Ascending aorta (tissue), 2 donors: ENCODE measurements at regions not wholly inside any gene's neighbourhood (a gene's known extent, or its start where the extent isn't known, plus 50 kb on each side); places are given as distances from the start of the nearest gene placed in this dataset.
A peak's percentile ranks its signal among the peaks of the same experiment; 100 is the strongest.

Source experiments
- DNase-seq, 2 donors: peaks; one replicate each; pipeline ENCODE4 v3.0.0-alpha.2; 2019; ENCODE audit warnings: low spot score in 2 of 2
- H3K27ac ChIP-seq, 2 donors: fragments of 200-600 bp; sonication (generic); one replicate each; pipeline ENCODE4 v1.5.1; 2016 to 2017; ENCODE audit warnings: mild to moderate bottlenecking in 1 of 2
- H3K27me3 ChIP-seq: fragments of 200-600 bp; sonication (generic); one replicate; pipeline ENCODE4 v1.5.1; 2017
- H3K36me3 ChIP-seq, 2 donors: fragments of 200-600 bp; sonication (generic); one replicate each; pipeline ENCODE4 v1.5.1; 2016
- H3K4me1 ChIP-seq, 2 donors: fragments of 200-600 bp; sonication (generic); one replicate each; pipeline ENCODE4 v1.5.1; 2016 to 2017; ENCODE audit warnings: mild to moderate bottlenecking in 1 of 2
- H3K4me3 ChIP-seq, 2 donors: fragments of 200-600 bp; sonication (generic); one replicate each; pipeline ENCODE4 v1.5.1; 2016 to 2017; ENCODE audit warnings: mild to moderate bottlenecking in 1 of 2
- H3K9me3 ChIP-seq, 2 donors: fragments of 200-600 bp; sonication (generic); one replicate each; pipeline ENCODE4 v1.5.1; 2016
- CTCF ChIP-seq, 3 experiments: fragments of 200-600 bp in 2 of 3; fragments of 450-650 bp in 1 of 3; sonication (generic) in 2 of 3; IDR thresholded peaks; one replicate each; pipeline ENCODE4 v1.5.1; 2016 to 2019; ENCODE audit warnings: antibody characterized with exemption in 3 of 3, mild to moderate bottlenecking in 1 of 3, moderate library complexity in 1 of 3
- intact Hi-C: fragments of 100-400 bp; cut with DNase I; formaldehyde crosslinking; loops from one replicate; pipeline ENCODE4 v1.15.1; 2023

GRCh38 chr2:173834141-173834540, 131.0 kb downstream of the SP3 start:
- Histone ChIP-seq H3K9me3 (no peaks in the 10 kb centered on the region), H3K27me3 (no peaks in the 10 kb centered on the region), H3K27ac (no peak overlapping the region), H3K4me3 (no peak overlapping the region), H3K36me3 (no peaks in the 10 kb centered on the region), H3K4me1 (peaks cover 0 to 12% of the 10 kb centered on the region in 2 donors)
- TF ChIP-seq CTCF (IDR thresholded peaks at IDR 0.05) = no peak
- intact Hi-C loops = no loop called here
- DNase-seq = no peak

DNA sequence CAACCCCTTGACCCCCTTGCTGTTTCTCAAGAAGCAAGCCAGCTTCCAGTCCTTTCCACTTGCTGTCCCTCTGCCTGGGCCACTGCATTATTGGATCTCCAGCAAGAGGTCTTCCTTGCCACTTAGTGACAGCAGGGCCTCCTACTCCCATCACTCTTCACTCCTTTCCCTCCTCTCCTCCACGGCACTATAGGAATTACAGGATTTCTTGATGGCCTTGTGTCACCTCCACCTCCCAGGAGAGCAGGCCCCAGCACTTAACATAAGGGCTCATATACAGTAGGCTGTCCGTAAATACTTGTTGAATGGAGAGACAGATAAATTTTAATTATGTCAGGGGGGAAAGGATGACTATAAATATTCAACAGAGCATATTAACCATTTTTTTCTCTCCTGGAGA, 129.4 kb downstream of the SP3 start:
- Histone ChIP-seq H3K4me1 (peaks cover 0 to 10% of the 10 kb centered on the region in 2 donors), H3K36me3 (no peaks in the 10 kb centered on the region), H3K4me3 (no peak overlapping the region), H3K27ac (no peak overlapping the region), H3K9me3 (no peaks in the 10 kb centered on the region), H3K27me3 (no peaks in the 10 kb centered on the region)
- no peak for DNase-seq
- TF ChIP-seq CTCF (IDR thresholded peaks at IDR 0.05) = no peak
- intact Hi-C loops = no loop called here

DNA sequence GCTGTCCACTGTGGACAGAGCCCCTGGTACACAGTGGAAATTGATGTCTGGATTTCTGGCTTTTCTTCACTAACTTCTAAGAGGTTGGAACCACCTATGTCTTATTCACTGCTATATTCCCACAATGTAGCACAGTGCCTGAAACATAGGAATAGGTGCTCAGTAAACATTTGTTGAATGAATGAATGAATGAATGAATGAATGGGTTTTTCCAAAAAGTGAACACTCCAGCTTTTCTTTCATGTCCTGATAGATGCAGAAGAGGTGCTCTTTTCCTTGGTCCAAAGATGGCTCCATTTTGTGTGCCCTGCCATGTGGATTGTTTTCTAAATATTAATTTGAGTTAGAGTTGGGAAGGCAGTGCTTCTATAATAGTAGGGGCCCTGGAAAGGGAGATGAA, 124.1 kb downstream of the SP3 start:
- H3K27ac ChIP-seq = no peak overlapping the region
- H3K9me3 ChIP-seq = no peaks in the 10 kb centered on the region
- no peaks in the 10 kb centered on the region for H3K4me1 ChIP-seq
- no peak for TF ChIP-seq CTCF (IDR thresholded peaks at IDR 0.05)
- no peaks in the 10 kb centered on the region for H3K27me3 ChIP-seq
- H3K36me3 ChIP-seq = no peaks in the 10 kb centered on the region
- no peak overlapping the region for H3K4me3 ChIP-seq
- DNase-seq = no peak
- intact Hi-C loops = no loop called here

- Histone ChIP-seq H3K27me3 (no peaks in the 10 kb centered on the region), H3K9me3 (no peaks in the 10 kb centered on the region), H3K4me3 (no peak overlapping the region), H3K27ac (no peak overlapping the region), H3K4me1 (no peaks in the 10 kb centered on the region), H3K36me3 (no peaks in the 10 kb centered on the region)
- no peak for DNase-seq
- TF ChIP-seq CTCF (IDR thresholded peaks at IDR 0.05) = no peak
- intact Hi-C loops = no loop called here
These were observed 121.6 kb downstream of the SP3 start for GRCh38 chr2:173843526-173843925.

DNA sequence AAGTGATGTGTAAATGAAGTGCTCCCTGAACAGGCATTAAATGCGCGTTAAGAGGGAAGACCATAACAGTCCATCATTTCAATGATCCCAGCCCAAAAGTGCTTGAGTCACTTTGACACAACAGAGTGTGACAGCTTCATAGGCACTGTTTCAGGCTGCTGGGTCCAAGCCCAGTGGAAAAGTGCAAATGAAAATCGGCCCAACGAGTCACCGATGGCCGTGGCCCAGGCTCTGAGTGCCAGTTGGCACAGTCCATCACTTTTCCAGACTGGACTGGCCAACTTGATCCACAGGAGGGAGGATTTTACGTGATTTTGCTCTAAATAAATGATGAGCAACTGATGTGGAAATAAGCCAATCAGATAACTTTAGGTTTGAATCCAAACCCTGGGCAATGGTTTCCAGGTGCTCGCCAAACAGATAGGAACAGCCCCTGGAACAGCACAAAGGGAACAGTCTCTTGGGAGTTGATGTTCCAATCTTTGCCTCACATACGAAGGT, 114.0 kb downstream of the SP3 start:
- peak overlapping the region; percentile 65 to 80 for H3K27ac ChIP-seq
- H3K36me3 ChIP-seq = no peaks in the 10 kb centered on the region
- no peak for TF ChIP-seq CTCF (IDR thresholded peaks at IDR 0.05)
- H3K4me1 ChIP-seq = peaks cover 0 to 33% of the 10 kb centered on the region in 2 donors
- H3K4me3 ChIP-seq = no peak overlapping the region
- intact Hi-C loops = loop anchor here (1.0 kb wide), 1 partner anchor 185 kb away; no protein-coding TSS in a partner anchor
- peak; percentile 37 to 93 for DNase-seq
- no peaks in the 10 kb centered on the region for H3K27me3 ChIP-seq
- H3K9me3 ChIP-seq = no peaks in the 10 kb centered on the region

GRCh38 chr2:173854141-173854540, 111.0 kb downstream of the SP3 start:
- Histone ChIP-seq H3K36me3 (no peaks in the 10 kb centered on the region), H3K4me1 (peaks cover 0 to 33% of the 10 kb centered on the region in 2 donors), H3K9me3 (no peaks in the 10 kb centered on the region), H3K4me3 (no peak overlapping the region), H3K27me3 (no peaks in the 10 kb centered on the region), H3K27ac (peak overlapping the region; percentile 59 to 77)
- TF ChIP-seq CTCF (IDR thresholded peaks at IDR 0.05) = no peak
- no peak for DNase-seq
- intact Hi-C loops = loop anchor here (2.0 kb wide), 1 partner anchor 111 kb away; the partner anchor contains the start of gene SP3
